H1 (cell line): ENCODE measurements at regions not wholly inside any gene's neighbourhood (a gene's known extent, or its start where the extent isn't known, plus 50 kb on each side); places are given as distances from the start of the nearest gene placed in this dataset.

Experiments
- CTCF ChIA-PET: fragments of 300-600 bp; sonication (Branson Sonifier 250); formaldehyde crosslinking; loops from one replicate; lab custom pipeline; 2021; ENCODE audit not compliant: partially characterized antibody; lab: Charles Lee
- POLR2A ChIA-PET: fragments of 300-600 bp; sonication (Branson Sonifier 250); formaldehyde crosslinking; loops from one replicate; lab custom pipeline; 2021; ENCODE audit warnings: inconsistent platforms; ENCODE audit not compliant: partially characterized antibody; lab: Charles Lee
- DNase-seq, 2 experiments: peaks; one replicate each; pipeline versions ENCODE4 v3.0.0 to v3.0.0-alpha.2; 2010 to 2022; ENCODE audit warnings: low spot score in 2 of 2, low read depth in 1 of 2, mixed read lengths in 1 of 2
- FAIRE-seq: peaks from 2 replicates; lab custom pipeline; 2011; peaks lifted over from hg19 to GRCh38; lab: Jason Lieb, UNC
- H2AFZ ChIP-seq: 2 replicates; pipeline ENCODE4 v1.8.1; 2012; ENCODE audit warnings: low read length, inconsistent platforms
- H2AK5ac ChIP-seq: 2 replicates; pipeline ENCODE4 v1.6.1; 2013; ENCODE audit warnings: low read depth, low read length
- H2BK120ac ChIP-seq: replicated peaks from 2 replicates; pipeline ENCODE3; 2013; ENCODE audit warnings: low read depth, low read length, inconsistent platforms
- H2BK12ac ChIP-seq: 2 replicates; pipeline ENCODE4 v1.6.1; 2013; ENCODE audit warnings: low read depth, low read length
- H2BK15ac ChIP-seq: 2 replicates; pipeline ENCODE4 v1.6.1; 2013; ENCODE audit warnings: low read length
- H2BK20ac ChIP-seq: 2 replicates; pipeline ENCODE4 v1.6.1; 2013; ENCODE audit warnings: low read length
- H2BK5ac ChIP-seq: 2 replicates; pipeline ENCODE4 v1.6.1; 2013; ENCODE audit warnings: low read depth, low read length
- H3K14ac ChIP-seq: 2 replicates; pipeline ENCODE4 v1.6.1; 2013; ENCODE audit warnings: inconsistent platforms; ENCODE audit not compliant: insufficient read length
- H3K18ac ChIP-seq: 2 replicates; pipeline ENCODE4 v1.6.1; 2013; ENCODE audit warnings: low read length; ENCODE audit errors: extremely low read depth
- H3K23ac ChIP-seq: 2 replicates; pipeline ENCODE4 v1.6.1; 2013; ENCODE audit warnings: inconsistent platforms; ENCODE audit not compliant: insufficient read length
- H3K23me2 ChIP-seq: 2 replicates; pipeline ENCODE4 v1.6.1; 2013; ENCODE audit warnings: low read depth, low read length
- H3K27ac ChIP-seq: 2 replicates; pipeline ENCODE4 v1.6.1; 2011; ENCODE audit warnings: low read depth, low read length, inconsistent platforms
- H3K27me3 ChIP-seq, 4 experiments: replicated peaks in 1 of 4; 1 replicate in 1 of 4; 2 replicates in 3 of 4; pipeline versions ENCODE4 v1.6.1 to v1.8.1; 2011 to 2013; ENCODE audit warnings: low read length in 3 of 4, mild to moderate bottlenecking in 3 of 4, inconsistent platforms in 2 of 4, mixed read lengths in 2 of 4, moderate library complexity in 1 of 4; ENCODE audit not compliant: control insufficient read depth in 3 of 4, insufficient read depth in 3 of 4; ENCODE audit errors: extremely low read depth in 1 of 4
- H3K36me3 ChIP-seq, 4 experiments: 2 replicates each; pipeline versions ENCODE4 v1.6.1 to v1.8.1; 2011 to 2013; ENCODE audit warnings: mild to moderate bottlenecking in 4 of 4, low read length in 3 of 4, moderate library complexity in 2 of 4, control low read depth in 1 of 4, inconsistent platforms in 1 of 4; ENCODE audit not compliant: insufficient read depth in 4 of 4, control insufficient read depth in 2 of 4
- H3K4ac ChIP-seq: replicated peaks from 2 replicates; pipeline ENCODE3; 2013; ENCODE audit warnings: low read length, low read depth, mixed read lengths, inconsistent platforms; ENCODE audit not compliant: insufficient read length
- H3K4me1 ChIP-seq, 4 experiments: replicated peaks in 1 of 4; 1 replicate in 1 of 4; 2 replicates in 3 of 4; pipeline versions ENCODE4 v1.6.1 to v1.8.1; 2011 to 2013; ENCODE audit warnings: low read length in 3 of 4, inconsistent platforms in 2 of 4, mixed read lengths in 1 of 4; ENCODE audit not compliant: insufficient read depth in 4 of 4, control insufficient read depth in 3 of 4
- H3K4me2 ChIP-seq, 2 experiments: 2 replicates each; pipeline versions ENCODE4 v1.6.1 to v1.8.1; 2011 to 2013; ENCODE audit warnings: low read depth in 2 of 2, low read length in 2 of 2, control low read depth in 1 of 2, inconsistent platforms in 1 of 2, mild to moderate bottlenecking in 1 of 2; ENCODE audit not compliant: insufficient read depth in 1 of 2
- H3K4me3 ChIP-seq, 4 experiments: fragments of 200-600, 300-600 bp in 1 of 4; sonication (generic), shearing (Covaris generic), sonication (Bioruptor Twin) in 1 of 4; 2 replicates each; pipeline versions ENCODE4 v1.5.1 to v1.8.1; 2011 to 2016; ENCODE audit warnings: low read length in 4 of 4, low read depth in 3 of 4, control low read depth in 2 of 4, inconsistent platforms in 2 of 4, mild to moderate bottlenecking in 2 of 4, mixed read lengths in 1 of 4, moderate library complexity in 1 of 4; ENCODE audit not compliant: insufficient read depth in 2 of 4; ENCODE audit errors: extremely low read depth in 1 of 4
- H3K56ac ChIP-seq: replicated peaks from 2 replicates; pipeline ENCODE3; 2013; ENCODE audit warnings: low read depth, mild to moderate bottlenecking, mixed read lengths, low read length, inconsistent platforms; ENCODE audit not compliant: insufficient read length
- H3K79me1 ChIP-seq: 2 replicates; pipeline ENCODE4 v1.6.1; 2013; ENCODE audit warnings: low read depth, low read length, control low read depth
- H3K79me2 ChIP-seq, 2 experiments: 2 replicates each; pipeline versions ENCODE4 v1.6.1 to v1.8.1; 2012 to 2013; ENCODE audit warnings: low read length in 2 of 2, mild to moderate bottlenecking in 2 of 2, inconsistent platforms in 1 of 2; ENCODE audit not compliant: insufficient read depth in 2 of 2, control insufficient read depth in 1 of 2
- H3K9ac ChIP-seq, 4 experiments: replicated peaks in 1 of 4; 1 replicate in 1 of 4; 2 replicates in 3 of 4; pipeline versions ENCODE4 v1.6.1 to v1.8.1; 2011 to 2013; ENCODE audit warnings: low read depth in 3 of 4, low read length in 3 of 4, control low read depth in 2 of 4, mild to moderate bottlenecking in 2 of 4, moderate library complexity in 2 of 4, inconsistent platforms in 1 of 4; ENCODE audit errors: extremely low read depth in 1 of 4
- H3K9me3 ChIP-seq, 2 experiments: 2 replicates each; pipeline versions ENCODE4 v1.6.1 to v1.8.1; 2012 to 2013; ENCODE audit warnings: mild to moderate bottlenecking in 2 of 2, moderate library complexity in 2 of 2, control low read depth in 1 of 2, inconsistent platforms in 1 of 2, low read depth in 1 of 2, low read length in 1 of 2, mixed read lengths in 1 of 2; ENCODE audit not compliant: insufficient read depth in 2 of 2
- H4K20me1 ChIP-seq, 2 experiments: replicated peaks in 1 of 2; 2 replicates each; pipeline versions ENCODE3 to v1.8.1; 2011 to 2013; ENCODE audit warnings: inconsistent platforms in 2 of 2, low read length in 2 of 2, mild to moderate bottlenecking in 1 of 2; ENCODE audit not compliant: insufficient read depth in 2 of 2, control insufficient read depth in 1 of 2
- H4K5ac ChIP-seq: 2 replicates; pipeline ENCODE4 v1.6.1; 2013; ENCODE audit warnings: low read length, low read depth, mixed read lengths, inconsistent platforms; ENCODE audit not compliant: insufficient read length
- H4K8ac ChIP-seq: 2 replicates; pipeline ENCODE4 v1.8.0; 2013; ENCODE audit warnings: mild to moderate bottlenecking, moderate library complexity, low read length, inconsistent platforms; ENCODE audit not compliant: insufficient read depth; ENCODE audit errors: extremely low read depth
- H4K91ac ChIP-seq: replicated peaks from 2 replicates; pipeline ENCODE3; 2013; ENCODE audit warnings: low read length, mixed read lengths, inconsistent platforms; ENCODE audit not compliant: insufficient read length
- BRCA1 ChIP-seq: IDR thresholded peaks from 2 replicates; pipeline ENCODE4 v1.6.1; 2012; ENCODE audit warnings: low read depth, low read length, improper control_type of control experiment
- CBX8 ChIP-seq: fragments of 300-800, 300-1000 bp; sonication (generic); IDR thresholded peaks from 2 replicates; pipeline ENCODE4 v1.7.1; 2016; ENCODE audit warnings: low read depth, low read length, borderline replicate concordance
- CTBP2 ChIP-seq: IDR thresholded peaks from 2 replicates; pipeline ENCODE4 v1.7.0; 2011; ENCODE audit warnings: borderline replicate concordance, mild to moderate bottlenecking, moderate library complexity, mixed read lengths, low read length; ENCODE audit not compliant: insufficient read depth, insufficient read length
- PHF8 ChIP-seq: fragments of 200-600 bp; sonication (generic); conservative IDR thresholded peaks from 2 replicates; pipeline ENCODE4 v1.7.1; 2012; ENCODE audit warnings: low read depth, mild to moderate bottlenecking, inconsistent platforms, low read length, moderate library complexity
- POLR2A ChIP-seq, 2 experiments: IDR thresholded peaks; 1 replicate in 1 of 2; 2 replicates in 1 of 2; pipeline ENCODE4 v1.6.1; 2011; ENCODE audit warnings: low read depth in 2 of 2, low read length in 2 of 2, mild to moderate bottlenecking in 2 of 2; ENCODE audit errors: control extremely low read depth in 1 of 2
- SP1 ChIP-seq: IDR thresholded peaks from 2 replicates; pipeline ENCODE4 v1.6.1; 2011; ENCODE audit warnings: low read depth, low read length
- ZNF274 ChIP-seq: IDR thresholded peaks from 2 replicates; pipeline ENCODE4 v1.7.0; 2012; ENCODE audit warnings: low read length, borderline replicate concordance; ENCODE audit errors: extremely low read depth
- WGBS, 2 experiments: shearing (Covaris generic) in 1 of 2; methylation state at CpG; one replicate each; pipeline versions ENCODE4 v1.1.6 to v1.1.7; 2013 to 2015; ENCODE audit warnings: low lambda C conversion rate in 2 of 2, mixed read lengths in 2 of 2, inconsistent platforms in 1 of 2, low coverage in 1 of 2, missing lambda C conversion rate in 1 of 2; ENCODE audit not compliant: insufficient replicate concordance in 2 of 2, insufficient coverage in 1 of 2, insufficient read length in 1 of 2; ENCODE audit errors: extremely low coverage in 1 of 2, missing lambda C conversion rate in 1 of 2; 5-methylcytosine and 5-hydroxymethylcytosine counted together

GRCh38 chr15:69860921-69861320 lies 236.8 kb downstream of the TLE3 start:
- Histone ChIP-seq H3K9ac (no peak overlapping the region), H3K4me3 (no peak overlapping the region), H3K27ac (no peak overlapping the region), H4K91ac (no peak overlapping the region), H2BK20ac (no peak overlapping the region), H4K20me1 (no peaks in the 10 kb centered on the region), H3K9me3 (no peaks in the 10 kb centered on the region), H4K8ac (no peak overlapping the region), H2BK120ac (no peak overlapping the region), H3K36me3 (no peaks in the 10 kb centered on the region), H2AK5ac (no peak overlapping the region), H3K14ac (no peak overlapping the region), H3K79me2 (no peaks in the 10 kb centered on the region), H2AFZ (no peak overlapping the region), H3K56ac (no peak overlapping the region), H2BK5ac (no peak overlapping the region), H3K23me2 (0 out of 2 replicates have a peak, but pooled peaks cover 1% of the 10 kb centered on the region), H3K27me3 (no peaks in the 10 kb centered on the region; a peak in 1 of 7 replicates), H2BK12ac (no peak overlapping the region), H4K5ac (no peak overlapping the region), H3K4me1 (peaks cover 0 to 4% (median 0%) of the 10 kb centered on the region in 4 experiments; a peak in 1 of 7 replicates), H3K79me1 (no peaks in the 10 kb centered on the region), H3K23ac (no peak overlapping the region), H2BK15ac (0 out of 2 replicates have a peak overlapping the region, but pooled peaks have one; percentile 46), H3K4ac (no peak overlapping the region), H3K4me2 (no peak overlapping the region), H3K18ac (no peak overlapping the region)
- CTCF ChIA-PET: interaction anchor here (1.1 to 1.9 kb wide), 3 partner anchors 15 to 134 kb away, joined by 3 to 5 read pairs (median 3); no protein-coding TSS in a partner anchor
- DNase-seq (no peak), FAIRE-seq (no peak)
- WGBS, 2 experiments: 93% methylated on average over 9 of the region's 9 CpGs; no CpG with 5 or more reads in 1 of the 2 experiments
- POLR2A ChIA-PET: no interaction called here
- no peak for TF ChIP-seq POLR2A (IDR thresholded peaks at IDR 0.05; ENCODE audit: control extremely low read depth in 1 of 2, low read depth in 2 of 2, low read length in 2 of 2)
- no peak for TF ChIP-seq PHF8
- TF ChIP-seq SP1: no peak
- no peak for TF ChIP-seq BRCA1
- TF ChIP-seq CBX8: no peak
- no peak for TF ChIP-seq CTBP2
- TF ChIP-seq ZNF274: no peak
